AG10803 (cell line): ENCODE measurements at regions not wholly inside any gene's neighbourhood (a gene's known extent, or its start where the extent isn't known, plus 50 kb on each side); places are given as distances from the start of the nearest gene placed in this dataset.

Experiments used
- DNase-seq: peaks from one replicate; pipeline ENCODE4 v3.0.0; 2010; ENCODE audit warnings: low read depth
- H3K4me3 ChIP-seq: 2 replicates; pipeline ENCODE4 v1.5.1; 2011; ENCODE audit warnings: mild to moderate bottlenecking, low read length, control low read depth
- TF ChIP-seq, protein P1 (sequence below): conservative IDR thresholded peaks from 2 replicates; pipeline ENCODE4 v1.5.1; 2011; ENCODE audit warnings: mild to moderate bottlenecking, low read length, control low read depth, inconsistent platforms

DNA sequence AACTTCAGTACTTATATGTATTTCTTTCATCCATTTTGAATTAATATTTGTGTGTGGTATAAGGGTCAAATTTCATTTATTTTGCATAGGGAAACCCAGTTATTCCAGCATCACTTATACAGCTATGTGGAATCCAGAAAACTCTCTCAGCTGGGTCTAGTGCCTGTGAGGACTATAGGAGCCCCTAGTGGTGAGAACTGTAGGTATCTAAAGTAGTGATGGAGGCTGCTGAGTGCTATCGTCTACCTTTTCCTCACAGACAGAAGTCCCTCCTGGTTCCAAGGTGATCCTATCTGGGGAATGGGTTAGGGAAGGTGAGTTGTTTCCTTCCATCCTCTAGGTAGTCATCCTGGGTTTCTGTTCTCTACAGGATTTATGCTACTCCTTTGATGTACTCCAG, 352.0 kb upstream of the C1orf87 start:
- H3K4me3 ChIP-seq, result no peak overlapping the region
- TF ChIP-seq, protein P1, sequence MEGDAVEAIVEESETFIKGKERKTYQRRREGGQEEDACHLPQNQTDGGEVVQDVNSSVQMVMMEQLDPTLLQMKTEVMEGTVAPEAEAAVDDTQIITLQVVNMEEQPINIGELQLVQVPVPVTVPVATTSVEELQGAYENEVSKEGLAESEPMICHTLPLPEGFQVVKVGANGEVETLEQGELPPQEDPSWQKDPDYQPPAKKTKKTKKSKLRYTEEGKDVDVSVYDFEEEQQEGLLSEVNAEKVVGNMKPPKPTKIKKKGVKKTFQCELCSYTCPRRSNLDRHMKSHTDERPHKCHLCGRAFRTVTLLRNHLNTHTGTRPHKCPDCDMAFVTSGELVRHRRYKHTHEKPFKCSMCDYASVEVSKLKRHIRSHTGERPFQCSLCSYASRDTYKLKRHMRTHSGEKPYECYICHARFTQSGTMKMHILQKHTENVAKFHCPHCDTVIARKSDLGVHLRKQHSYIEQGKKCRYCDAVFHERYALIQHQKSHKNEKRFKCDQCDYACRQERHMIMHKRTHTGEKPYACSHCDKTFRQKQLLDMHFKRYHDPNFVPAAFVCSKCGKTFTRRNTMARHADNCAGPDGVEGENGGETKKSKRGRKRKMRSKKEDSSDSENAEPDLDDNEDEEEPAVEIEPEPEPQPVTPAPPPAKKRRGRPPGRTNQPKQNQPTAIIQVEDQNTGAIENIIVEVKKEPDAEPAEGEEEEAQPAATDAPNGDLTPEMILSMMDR, result peak; percentile 49
- DNase-seq, result peak; percentile 5

DNA sequence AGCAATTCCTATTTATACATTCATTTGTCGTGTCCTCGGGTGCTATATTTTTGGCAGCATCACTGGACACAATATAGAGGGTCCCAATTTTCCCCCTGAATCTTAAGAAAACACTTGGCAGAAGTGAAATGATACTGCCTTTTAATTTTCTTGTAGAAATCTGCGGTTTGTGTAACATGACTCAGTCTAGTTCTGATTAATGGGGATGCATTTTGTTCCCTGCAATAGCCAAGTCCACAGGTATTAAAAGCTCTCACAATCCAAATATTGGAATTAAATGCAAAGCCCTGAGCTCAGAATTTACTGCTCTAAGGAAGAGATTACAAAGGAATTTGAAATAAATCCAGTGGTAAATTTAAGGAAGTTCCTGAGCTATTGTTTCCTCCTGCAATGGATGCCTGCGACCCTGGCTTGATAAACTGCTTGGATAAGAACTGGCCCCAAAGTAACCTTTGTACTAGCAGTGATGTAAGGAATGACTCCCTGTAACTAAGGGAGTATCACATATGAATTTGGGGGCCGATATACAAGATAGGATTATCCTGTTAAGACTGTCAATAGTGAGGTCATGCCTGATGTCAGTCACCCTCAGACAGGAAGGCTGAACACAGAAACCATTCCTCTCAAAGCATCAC, 349.7 kb upstream of the C1orf87 start:
- TF ChIP-seq, protein P1, result no peak
- DNase-seq, result no peak
- no peak overlapping the region for H3K4me3 ChIP-seq

DNA sequence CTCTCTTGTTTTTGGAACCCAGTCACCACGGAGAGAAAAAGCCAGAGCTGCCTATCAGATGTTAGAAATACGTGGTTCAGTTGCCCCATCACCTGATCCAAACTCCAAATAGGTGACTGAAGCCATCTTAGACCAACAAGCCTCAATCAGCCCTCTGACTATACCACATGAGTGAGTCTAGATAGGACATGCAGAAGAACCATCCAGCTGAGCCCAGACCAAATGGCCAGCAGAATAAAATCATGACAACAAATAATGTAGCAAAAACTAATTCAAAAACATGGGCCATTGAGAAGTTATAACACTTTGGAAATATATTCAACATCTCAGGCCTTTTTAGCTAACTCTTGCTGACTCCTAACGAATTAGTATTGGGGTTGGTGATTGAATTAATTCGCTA, 348.4 kb upstream of the C1orf87 start:
- H3K4me3 ChIP-seq, result no peak overlapping the region
- TF ChIP-seq, protein P1, result no peak
- no peak for DNase-seq

DNA sequence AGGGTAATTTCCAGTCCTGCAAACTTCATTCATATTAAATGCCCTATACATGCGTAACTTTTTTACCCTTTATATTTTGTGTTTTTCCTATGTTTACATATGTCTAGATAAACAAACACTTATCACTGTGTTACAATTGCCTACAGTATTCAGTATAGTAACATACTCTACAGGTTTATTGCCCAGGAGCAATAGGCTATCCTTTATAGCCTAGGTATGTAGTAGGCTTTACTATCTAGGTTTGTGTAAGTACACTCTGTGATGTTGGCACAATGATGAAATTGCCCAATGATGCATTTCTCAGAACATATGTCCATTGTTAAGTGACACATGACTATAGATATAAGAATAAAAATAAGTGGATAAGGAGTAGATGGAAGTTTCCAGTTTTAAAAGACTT, 345.5 kb upstream of the C1orf87 start:
- TF ChIP-seq, protein P1, result no peak
- H3K4me3 ChIP-seq, result no peak overlapping the region
- no peak for DNase-seq

DNA sequence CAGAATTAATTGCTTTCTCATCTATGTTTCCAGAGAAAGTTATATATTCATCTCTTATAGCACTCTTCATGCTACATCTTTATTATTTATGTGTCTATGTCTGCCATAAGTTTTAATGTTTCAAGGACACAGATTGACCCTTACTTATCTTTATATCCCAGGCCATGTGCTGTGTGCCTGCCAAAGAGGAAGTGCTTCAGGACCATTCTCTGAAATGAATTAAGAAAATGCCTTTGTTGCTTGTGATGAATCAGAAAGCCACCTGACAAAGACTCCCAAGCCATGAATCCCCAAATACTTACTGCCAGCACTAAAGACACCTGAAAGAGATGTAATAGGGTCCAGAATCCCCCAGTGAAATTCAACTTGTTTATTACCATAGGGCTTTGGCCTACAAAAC, 342.1 kb upstream of the C1orf87 start:
- no peak for DNase-seq
- TF ChIP-seq, protein P1, result no peak
- no peak overlapping the region for H3K4me3 ChIP-seq

DNA sequence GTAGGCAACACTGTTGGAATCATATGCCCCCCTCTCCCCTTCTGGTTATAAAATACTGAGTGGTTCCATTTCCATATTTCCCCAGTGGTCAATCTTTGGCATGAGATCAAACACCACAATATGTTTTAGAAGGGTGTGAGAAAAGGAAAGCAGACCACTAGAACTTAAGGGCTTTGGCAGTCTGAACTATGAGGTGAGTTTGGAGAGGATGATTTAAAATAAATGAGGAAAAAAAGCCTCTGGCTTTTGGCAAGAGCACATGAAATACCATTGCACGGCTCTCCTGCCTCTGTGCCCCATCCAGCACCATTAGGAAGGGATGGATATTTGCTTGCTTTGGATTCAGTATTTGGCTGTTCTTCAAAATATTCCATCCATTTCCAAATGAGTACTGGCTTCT, 339.5 kb upstream of the C1orf87 start:
- TF ChIP-seq, protein P1, result no peak
- H3K4me3 ChIP-seq, result no peak overlapping the region
- DNase-seq, result no peak

DNA sequence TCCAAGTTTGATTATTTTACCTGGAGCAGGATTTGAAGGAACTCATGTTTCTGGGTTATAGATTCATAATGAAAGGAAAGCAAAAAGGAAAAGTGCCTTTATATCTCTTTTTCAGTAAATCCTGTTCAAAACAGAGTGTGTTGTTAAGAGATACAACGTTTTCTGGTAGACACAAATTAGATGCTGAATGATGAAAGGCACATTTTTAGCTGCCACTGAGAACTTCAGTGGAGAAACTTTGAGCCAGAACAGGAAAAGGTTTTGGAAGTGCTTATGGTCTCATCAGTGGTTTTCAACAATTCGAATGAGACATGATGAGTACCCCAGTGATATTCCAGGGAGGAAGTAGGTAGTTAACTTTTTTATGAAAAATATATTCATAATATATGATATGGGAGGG, 338.0 kb upstream of the C1orf87 start:
- DNase-seq, result no peak
- TF ChIP-seq, protein P1, result no peak
- no peak overlapping the region for H3K4me3 ChIP-seq
